H1 (cell line): ENCODE measurements at regions not wholly inside any gene's neighbourhood (a gene's known extent, or its start where the extent isn't known, plus 50 kb on each side); places are given as distances from the start of the nearest gene placed in this dataset.

Experiments used
- CTCF ChIA-PET: fragments of 300-600 bp; sonication (Branson Sonifier 250); formaldehyde crosslinking; loops from one replicate; lab custom pipeline; 2021; ENCODE audit not compliant: partially characterized antibody; lab: Charles Lee
- POLR2A ChIA-PET: fragments of 300-600 bp; sonication (Branson Sonifier 250); formaldehyde crosslinking; loops from one replicate; lab custom pipeline; 2021; ENCODE audit warnings: inconsistent platforms; ENCODE audit not compliant: partially characterized antibody; lab: Charles Lee
- DNase-seq, 2 experiments: peaks; one replicate each; pipeline versions ENCODE4 v3.0.0 to v3.0.0-alpha.2; 2010 to 2022; ENCODE audit warnings: low spot score in 2 of 2, low read depth in 1 of 2, mixed read lengths in 1 of 2
- FAIRE-seq: peaks from 2 replicates; lab custom pipeline; 2011; peaks lifted over from hg19 to GRCh38; lab: Jason Lieb, UNC
- H2AFZ ChIP-seq: 2 replicates; pipeline ENCODE4 v1.8.1; 2012; ENCODE audit warnings: low read length, inconsistent platforms
- H2AK5ac ChIP-seq: 2 replicates; pipeline ENCODE4 v1.6.1; 2013; ENCODE audit warnings: low read depth, low read length
- H2BK120ac ChIP-seq: replicated peaks from 2 replicates; pipeline ENCODE3; 2013; ENCODE audit warnings: low read depth, low read length, inconsistent platforms
- H2BK12ac ChIP-seq: 2 replicates; pipeline ENCODE4 v1.6.1; 2013; ENCODE audit warnings: low read depth, low read length
- H2BK15ac ChIP-seq: 2 replicates; pipeline ENCODE4 v1.6.1; 2013; ENCODE audit warnings: low read length
- H2BK20ac ChIP-seq: 2 replicates; pipeline ENCODE4 v1.6.1; 2013; ENCODE audit warnings: low read length
- H2BK5ac ChIP-seq: 2 replicates; pipeline ENCODE4 v1.6.1; 2013; ENCODE audit warnings: low read depth, low read length
- H3K14ac ChIP-seq: 2 replicates; pipeline ENCODE4 v1.6.1; 2013; ENCODE audit warnings: inconsistent platforms; ENCODE audit not compliant: insufficient read length
- H3K18ac ChIP-seq: 2 replicates; pipeline ENCODE4 v1.6.1; 2013; ENCODE audit warnings: low read length; ENCODE audit errors: extremely low read depth
- H3K23ac ChIP-seq: 2 replicates; pipeline ENCODE4 v1.6.1; 2013; ENCODE audit warnings: inconsistent platforms; ENCODE audit not compliant: insufficient read length
- H3K23me2 ChIP-seq: 2 replicates; pipeline ENCODE4 v1.6.1; 2013; ENCODE audit warnings: low read depth, low read length
- H3K27ac ChIP-seq: 2 replicates; pipeline ENCODE4 v1.6.1; 2011; ENCODE audit warnings: low read depth, low read length, inconsistent platforms
- H3K27me3 ChIP-seq, 4 experiments: replicated peaks in 1 of 4; 1 replicate in 1 of 4; 2 replicates in 3 of 4; pipeline versions ENCODE4 v1.6.1 to v1.8.1; 2011 to 2013; ENCODE audit warnings: low read length in 3 of 4, mild to moderate bottlenecking in 3 of 4, inconsistent platforms in 2 of 4, mixed read lengths in 2 of 4, moderate library complexity in 1 of 4; ENCODE audit not compliant: control insufficient read depth in 3 of 4, insufficient read depth in 3 of 4; ENCODE audit errors: extremely low read depth in 1 of 4
- H3K36me3 ChIP-seq, 4 experiments: 2 replicates each; pipeline versions ENCODE4 v1.6.1 to v1.8.1; 2011 to 2013; ENCODE audit warnings: mild to moderate bottlenecking in 4 of 4, low read length in 3 of 4, moderate library complexity in 2 of 4, control low read depth in 1 of 4, inconsistent platforms in 1 of 4; ENCODE audit not compliant: insufficient read depth in 4 of 4, control insufficient read depth in 2 of 4
- H3K4ac ChIP-seq: replicated peaks from 2 replicates; pipeline ENCODE3; 2013; ENCODE audit warnings: low read length, low read depth, mixed read lengths, inconsistent platforms; ENCODE audit not compliant: insufficient read length
- H3K4me1 ChIP-seq, 4 experiments: replicated peaks in 1 of 4; 1 replicate in 1 of 4; 2 replicates in 3 of 4; pipeline versions ENCODE4 v1.6.1 to v1.8.1; 2011 to 2013; ENCODE audit warnings: low read length in 3 of 4, inconsistent platforms in 2 of 4, mixed read lengths in 1 of 4; ENCODE audit not compliant: insufficient read depth in 4 of 4, control insufficient read depth in 3 of 4
- H3K4me2 ChIP-seq, 2 experiments: 2 replicates each; pipeline versions ENCODE4 v1.6.1 to v1.8.1; 2011 to 2013; ENCODE audit warnings: low read depth in 2 of 2, low read length in 2 of 2, control low read depth in 1 of 2, inconsistent platforms in 1 of 2, mild to moderate bottlenecking in 1 of 2; ENCODE audit not compliant: insufficient read depth in 1 of 2
- H3K4me3 ChIP-seq, 4 experiments: fragments of 200-600, 300-600 bp in 1 of 4; sonication (generic), shearing (Covaris generic), sonication (Bioruptor Twin) in 1 of 4; 2 replicates each; pipeline versions ENCODE4 v1.5.1 to v1.8.1; 2011 to 2016; ENCODE audit warnings: low read length in 4 of 4, low read depth in 3 of 4, control low read depth in 2 of 4, inconsistent platforms in 2 of 4, mild to moderate bottlenecking in 2 of 4, mixed read lengths in 1 of 4, moderate library complexity in 1 of 4; ENCODE audit not compliant: insufficient read depth in 2 of 4; ENCODE audit errors: extremely low read depth in 1 of 4
- H3K56ac ChIP-seq: replicated peaks from 2 replicates; pipeline ENCODE3; 2013; ENCODE audit warnings: low read depth, mild to moderate bottlenecking, mixed read lengths, low read length, inconsistent platforms; ENCODE audit not compliant: insufficient read length
- H3K79me1 ChIP-seq: 2 replicates; pipeline ENCODE4 v1.6.1; 2013; ENCODE audit warnings: low read depth, low read length, control low read depth
- H3K79me2 ChIP-seq, 2 experiments: 2 replicates each; pipeline versions ENCODE4 v1.6.1 to v1.8.1; 2012 to 2013; ENCODE audit warnings: low read length in 2 of 2, mild to moderate bottlenecking in 2 of 2, inconsistent platforms in 1 of 2; ENCODE audit not compliant: insufficient read depth in 2 of 2, control insufficient read depth in 1 of 2
- H3K9ac ChIP-seq, 4 experiments: replicated peaks in 1 of 4; 1 replicate in 1 of 4; 2 replicates in 3 of 4; pipeline versions ENCODE4 v1.6.1 to v1.8.1; 2011 to 2013; ENCODE audit warnings: low read depth in 3 of 4, low read length in 3 of 4, control low read depth in 2 of 4, mild to moderate bottlenecking in 2 of 4, moderate library complexity in 2 of 4, inconsistent platforms in 1 of 4; ENCODE audit errors: extremely low read depth in 1 of 4
- H3K9me3 ChIP-seq, 2 experiments: 2 replicates each; pipeline versions ENCODE4 v1.6.1 to v1.8.1; 2012 to 2013; ENCODE audit warnings: mild to moderate bottlenecking in 2 of 2, moderate library complexity in 2 of 2, control low read depth in 1 of 2, inconsistent platforms in 1 of 2, low read depth in 1 of 2, low read length in 1 of 2, mixed read lengths in 1 of 2; ENCODE audit not compliant: insufficient read depth in 2 of 2
- H4K20me1 ChIP-seq, 2 experiments: replicated peaks in 1 of 2; 2 replicates each; pipeline versions ENCODE3 to v1.8.1; 2011 to 2013; ENCODE audit warnings: inconsistent platforms in 2 of 2, low read length in 2 of 2, mild to moderate bottlenecking in 1 of 2; ENCODE audit not compliant: insufficient read depth in 2 of 2, control insufficient read depth in 1 of 2
- H4K5ac ChIP-seq: 2 replicates; pipeline ENCODE4 v1.6.1; 2013; ENCODE audit warnings: low read length, low read depth, mixed read lengths, inconsistent platforms; ENCODE audit not compliant: insufficient read length
- H4K8ac ChIP-seq: 2 replicates; pipeline ENCODE4 v1.8.0; 2013; ENCODE audit warnings: mild to moderate bottlenecking, moderate library complexity, low read length, inconsistent platforms; ENCODE audit not compliant: insufficient read depth; ENCODE audit errors: extremely low read depth
- H4K91ac ChIP-seq: replicated peaks from 2 replicates; pipeline ENCODE3; 2013; ENCODE audit warnings: low read length, mixed read lengths, inconsistent platforms; ENCODE audit not compliant: insufficient read length
- CBX5 ChIP-seq: fragments of 300-800, 300-1000 bp; sonication (generic); IDR thresholded peaks from 2 replicates; pipeline ENCODE4 v1.7.1; 2016; ENCODE audit warnings: antibody characterized with exemption, low read length, low read depth
- CHD1 ChIP-seq: IDR thresholded peaks from 2 replicates; pipeline ENCODE4 v1.6.1; 2012; ENCODE audit warnings: low read depth, low read length, improper control_type of control experiment
- EZH2 ChIP-seq: fragments of 200-600 bp; sonication (generic); IDR thresholded peaks from 2 replicates; pipeline ENCODE4 v1.7.1; 2012; ENCODE audit warnings: low read depth, mild to moderate bottlenecking, moderate library complexity, low read length, inconsistent platforms; ENCODE audit not compliant: severe bottlenecking
- MAFK ChIP-seq: IDR thresholded peaks from 2 replicates; pipeline ENCODE4 v1.6.1; 2012; ENCODE audit warnings: low read depth, mild to moderate bottlenecking, improper control_type of control experiment, low read length
- NRF1 ChIP-seq: IDR thresholded peaks from 2 replicates; pipeline ENCODE4 v1.6.1; 2011; ENCODE audit warnings: mild to moderate bottlenecking, low read depth, low read length, improper control_type of control experiment
- POLR2A ChIP-seq, 2 experiments: IDR thresholded peaks; 1 replicate in 1 of 2; 2 replicates in 1 of 2; pipeline ENCODE4 v1.6.1; 2011; ENCODE audit warnings: low read depth in 2 of 2, low read length in 2 of 2, mild to moderate bottlenecking in 2 of 2; ENCODE audit errors: control extremely low read depth in 1 of 2
- RAD21 ChIP-seq, 2 experiments: IDR thresholded peaks in 1 of 2; conservative IDR thresholded peaks in 1 of 2; 2 replicates each; pipeline ENCODE4 v1.6.1; 2011; ENCODE audit warnings: low read depth in 2 of 2, low read length in 2 of 2, improper control_type of control experiment in 1 of 2, inconsistent platforms in 1 of 2, mild to moderate bottlenecking in 1 of 2, moderate library complexity in 1 of 2
- SAP30 ChIP-seq: fragments of 300-600 bp; sonication (generic); IDR thresholded peaks from 2 replicates; pipeline ENCODE4 v1.7.1; 2012; ENCODE audit warnings: low read length, moderate library complexity, mild to moderate bottlenecking, inconsistent platforms; ENCODE audit not compliant: insufficient read depth, insufficient replicate concordance
- SIRT6 ChIP-seq: IDR thresholded peaks from one replicate; pipeline ENCODE4 v1.7.1; 2012; ENCODE audit warnings: low read length, inconsistent platforms
- SP4 ChIP-seq: IDR thresholded peaks from 2 replicates; pipeline ENCODE4 v1.6.1; 2012; ENCODE audit warnings: low read length, inconsistent platforms
- WGBS, 2 experiments: shearing (Covaris generic) in 1 of 2; methylation state at CpG; one replicate each; pipeline versions ENCODE4 v1.1.6 to v1.1.7; 2013 to 2015; ENCODE audit warnings: low lambda C conversion rate in 2 of 2, mixed read lengths in 2 of 2, inconsistent platforms in 1 of 2, low coverage in 1 of 2, missing lambda C conversion rate in 1 of 2; ENCODE audit not compliant: insufficient replicate concordance in 2 of 2, insufficient coverage in 1 of 2, insufficient read length in 1 of 2; ENCODE audit errors: extremely low coverage in 1 of 2, missing lambda C conversion rate in 1 of 2; 5-methylcytosine and 5-hydroxymethylcytosine counted together
- TF ChIP-seq, protein P1 (sequence below), 3 experiments: IDR thresholded peaks; 1 replicate in 2 of 3; 2 replicates in 1 of 3; pipeline versions ENCODE4 v1.5.1 to v1.6.1; 2011; ENCODE audit warnings: low read length in 3 of 3, mild to moderate bottlenecking in 3 of 3, inconsistent platforms in 2 of 3, low read depth in 1 of 3, moderate library complexity in 1 of 3; ENCODE audit not compliant: insufficient read depth in 1 of 3; ENCODE audit errors: control extremely low read depth in 1 of 3
- TF ChIP-seq, protein P2 (sequence below): IDR thresholded peaks from 2 replicates; pipeline ENCODE4 v1.6.1; 2012; ENCODE audit warnings: inconsistent platforms

DNA sequence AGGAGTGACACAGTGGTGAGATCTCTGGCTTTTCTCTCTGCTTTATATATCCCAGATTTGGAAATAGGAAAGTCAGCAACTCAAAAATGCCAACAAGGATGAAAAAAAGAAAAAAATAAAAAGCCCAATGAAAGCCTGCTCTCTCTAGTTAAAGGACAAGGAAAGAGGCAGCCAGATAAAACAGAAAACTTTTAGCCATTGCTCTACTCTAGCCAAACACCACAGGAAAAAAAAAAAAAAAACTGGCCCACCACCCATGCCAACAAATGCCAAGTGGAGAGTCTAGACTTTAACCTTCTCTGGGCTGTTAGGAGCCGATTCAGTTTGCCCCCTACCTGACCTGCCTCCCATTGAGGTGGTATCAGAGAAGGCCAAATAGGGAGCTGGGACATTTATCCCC is 222.3 kb upstream of the TMTC1 start:
- H4K91ac ChIP-seq, result no peak overlapping the region
- H3K27ac ChIP-seq, result no peak overlapping the region
- H3K27me3 ChIP-seq, result no peaks in the 10 kb centered on the region
- no peak overlapping the region for H3K4me3 ChIP-seq
- H3K4ac ChIP-seq, result no peak overlapping the region
- H3K9me3 ChIP-seq, result no peaks in the 10 kb centered on the region
- H2BK12ac ChIP-seq, result no peak overlapping the region
- H2BK20ac ChIP-seq, result no peak overlapping the region
- H3K79me2 ChIP-seq, result no peaks in the 10 kb centered on the region
- H3K14ac ChIP-seq, result no peak overlapping the region
- H3K79me1 ChIP-seq, result no peaks in the 10 kb centered on the region
- no peak overlapping the region for H4K5ac ChIP-seq
- WGBS, 2 experiments, result 89% methylated on average over 1 of the region's 1 CpG; no CpG with 5 or more reads in 1 of the 2 experiments
- H3K36me3 ChIP-seq, result no peaks in the 10 kb centered on the region
- no peak overlapping the region for H3K4me2 ChIP-seq
- H4K20me1 ChIP-seq, result no peaks in the 10 kb centered on the region
- no peak for FAIRE-seq
- no peak overlapping the region for H3K9ac ChIP-seq
- no peak overlapping the region for H2BK5ac ChIP-seq
- H3K23ac ChIP-seq, result no peak overlapping the region
- no peak overlapping the region for H3K56ac ChIP-seq
- no peaks in the 10 kb centered on the region for H3K23me2 ChIP-seq
- no peaks in the 10 kb centered on the region for H3K4me1 ChIP-seq
- ChIA-PET POLR2A (no interaction called here), CTCF (no interaction called here)
- H2AFZ ChIP-seq, result no peak overlapping the region
- no peak overlapping the region for H4K8ac ChIP-seq
- H2BK15ac ChIP-seq, result no peak overlapping the region
- DNase-seq, result no peak
- no peak overlapping the region for H3K18ac ChIP-seq
- no peak overlapping the region for H2BK120ac ChIP-seq
- no peak overlapping the region for H2AK5ac ChIP-seq
- TF ChIP-seq SIRT6 (no peak), MAFK (no peak), RAD21 (IDR thresholded peaks at IDR 0.05 in 1 of 2, conservative IDR thresholded peaks at IDR 0.05 in 1 of 2; ENCODE audit: low read depth in 2 of 2, low read length in 2 of 2) (no peak), EZH2 (no peak), CHD1 (no peak), CBX5 (no peak), POLR2A (IDR thresholded peaks at IDR 0.05; ENCODE audit: control extremely low read depth in 1 of 2, low read depth in 2 of 2, low read length in 2 of 2) (no peak), SP4 (no peak), SAP30 (no peak), NRF1 (no peak)
- TF ChIP-seq, protein P1, sequence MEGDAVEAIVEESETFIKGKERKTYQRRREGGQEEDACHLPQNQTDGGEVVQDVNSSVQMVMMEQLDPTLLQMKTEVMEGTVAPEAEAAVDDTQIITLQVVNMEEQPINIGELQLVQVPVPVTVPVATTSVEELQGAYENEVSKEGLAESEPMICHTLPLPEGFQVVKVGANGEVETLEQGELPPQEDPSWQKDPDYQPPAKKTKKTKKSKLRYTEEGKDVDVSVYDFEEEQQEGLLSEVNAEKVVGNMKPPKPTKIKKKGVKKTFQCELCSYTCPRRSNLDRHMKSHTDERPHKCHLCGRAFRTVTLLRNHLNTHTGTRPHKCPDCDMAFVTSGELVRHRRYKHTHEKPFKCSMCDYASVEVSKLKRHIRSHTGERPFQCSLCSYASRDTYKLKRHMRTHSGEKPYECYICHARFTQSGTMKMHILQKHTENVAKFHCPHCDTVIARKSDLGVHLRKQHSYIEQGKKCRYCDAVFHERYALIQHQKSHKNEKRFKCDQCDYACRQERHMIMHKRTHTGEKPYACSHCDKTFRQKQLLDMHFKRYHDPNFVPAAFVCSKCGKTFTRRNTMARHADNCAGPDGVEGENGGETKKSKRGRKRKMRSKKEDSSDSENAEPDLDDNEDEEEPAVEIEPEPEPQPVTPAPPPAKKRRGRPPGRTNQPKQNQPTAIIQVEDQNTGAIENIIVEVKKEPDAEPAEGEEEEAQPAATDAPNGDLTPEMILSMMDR (IDR thresholded peaks at IDR 0.05; ENCODE audit: control extremely low read depth in 1 of 3, insufficient read depth in 1 of 3, low read depth in 1 of 3, low read length in 3 of 3), result no peak
- TF ChIP-seq, protein P2, sequence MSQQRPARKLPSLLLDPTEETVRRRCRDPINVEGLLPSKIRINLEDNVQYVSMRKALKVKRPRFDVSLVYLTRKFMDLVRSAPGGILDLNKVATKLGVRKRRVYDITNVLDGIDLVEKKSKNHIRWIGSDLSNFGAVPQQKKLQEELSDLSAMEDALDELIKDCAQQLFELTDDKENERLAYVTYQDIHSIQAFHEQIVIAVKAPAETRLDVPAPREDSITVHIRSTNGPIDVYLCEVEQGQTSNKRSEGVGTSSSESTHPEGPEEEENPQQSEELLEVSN, result no peak
